PC-9 (cell line): ENCODE measurements at regions not wholly inside any gene's neighbourhood (a gene's known extent, or its start where the extent isn't known, plus 50 kb on each side); places are given as distances from the start of the nearest gene placed in this dataset.

ENCODE experiments used
- BruUV-seq: library from RNA; stranded (reverse); fragments of 400-500 nt; replicated peaks from 2 replicates; lab custom pipeline; 2021; lab: Mats Ljungman, UMichigan
- CTCF ChIA-PET: fragments of 300-600 bp; sonication (Branson Sonifier 250); formaldehyde crosslinking; loops from one replicate; lab custom pipeline; 2022; ENCODE audit warnings: antibody characterized with exemption; lab: Charles Lee
- POLR2A ChIA-PET: fragments of 300-600 bp; sonication (Branson Sonifier 250); formaldehyde crosslinking; loops from one replicate; lab custom pipeline; 2022; ENCODE audit warnings: antibody characterized with exemption; ENCODE audit not compliant: unreplicated experiment; lab: Charles Lee
- DNase-seq, 2 experiments: peaks; one replicate each; pipeline versions ENCODE4 v3.0.0 to v3.0.0-alpha.2; 2015 to 2022; ENCODE audit warnings: mixed read lengths in 1 of 2
- H2AFZ ChIP-seq: fragments of 200-600 bp; sonication (generic); 2 replicates; pipeline ENCODE4 v1.8.1; 2017; ENCODE audit warnings: antibody characterized with exemption
- H3F3A ChIP-seq: fragments of 200-600 bp; sonication (generic); 2 replicates; pipeline ENCODE4 v1.8.1; 2017; ENCODE audit warnings: antibody characterized with exemption, mild to moderate bottlenecking, low read depth; ENCODE audit not compliant: insufficient read depth
- H3K27ac ChIP-seq: fragments of 200-600 bp; sonication (generic); 2 replicates; pipeline ENCODE4 v1.6.1; 2016; ENCODE audit warnings: mixed run types
- H3K27me3 ChIP-seq: fragments of 200-600 bp; sonication (generic); 2 replicates; pipeline ENCODE4 v1.6.1; 2016; ENCODE audit warnings: low read depth, mixed run types; ENCODE audit not compliant: insufficient read depth
- H3K36me3 ChIP-seq: fragments of 200-600 bp; sonication (generic); 2 replicates; pipeline ENCODE4 v1.6.1; 2016; ENCODE audit warnings: low read depth, mixed run types
- H3K4me1 ChIP-seq: fragments of 200-600 bp; sonication (generic); replicated peaks from 2 replicates; pipeline ENCODE4 v1.6.1; 2016; ENCODE audit warnings: mixed run types; ENCODE audit not compliant: insufficient read depth
- H3K4me2 ChIP-seq: fragments of 200-600 bp; sonication (generic); 2 replicates; pipeline ENCODE4 v1.6.1; 2017; ENCODE audit warnings: mixed run types
- H3K4me3 ChIP-seq: fragments of 200-600 bp; sonication (generic); 2 replicates; pipeline ENCODE4 v1.6.1; 2016; ENCODE audit warnings: mixed run types
- H3K79me2 ChIP-seq: fragments of 200-600 bp; sonication (generic); 2 replicates; pipeline ENCODE4 v1.6.1; 2017; ENCODE audit warnings: low read depth, mixed run types
- H3K9me2 ChIP-seq: fragments of 200-600 bp; sonication (generic); 2 replicates; pipeline ENCODE4 v1.8.1; 2017; ENCODE audit warnings: mild to moderate bottlenecking; ENCODE audit not compliant: insufficient read depth
- H3K9me3 ChIP-seq: fragments of 200-600 bp; sonication (generic); 2 replicates; pipeline ENCODE4 v1.8.1; 2016; ENCODE audit warnings: low read depth; ENCODE audit not compliant: insufficient read depth
- H4K20me1 ChIP-seq: fragments of 200-600 bp; sonication (generic); 2 replicates; pipeline ENCODE4 v1.8.1; 2017; ENCODE audit not compliant: insufficient read depth
- CTCF ChIP-seq: fragments of 200-600 bp; sonication (generic); conservative IDR thresholded peaks from 2 replicates; pipeline ENCODE4 v1.6.1; 2017; ENCODE audit warnings: mixed run types, antibody characterized with exemption, mild to moderate bottlenecking, moderate library complexity
- EZH2 ChIP-seq: fragments of 200-600 bp; sonication (generic); IDR thresholded peaks from 2 replicates; pipeline ENCODE4 v1.8.0; 2017; ENCODE audit warnings: antibody characterized with exemption, low read depth
- intact Hi-C: fragments of 100-400 bp; cut with micrococcal nuclease; formaldehyde crosslinking; loops from one replicate; pipeline ENCODE4 v1.10.0; 2022; ENCODE audit not compliant: unreplicated experiment

DNA sequence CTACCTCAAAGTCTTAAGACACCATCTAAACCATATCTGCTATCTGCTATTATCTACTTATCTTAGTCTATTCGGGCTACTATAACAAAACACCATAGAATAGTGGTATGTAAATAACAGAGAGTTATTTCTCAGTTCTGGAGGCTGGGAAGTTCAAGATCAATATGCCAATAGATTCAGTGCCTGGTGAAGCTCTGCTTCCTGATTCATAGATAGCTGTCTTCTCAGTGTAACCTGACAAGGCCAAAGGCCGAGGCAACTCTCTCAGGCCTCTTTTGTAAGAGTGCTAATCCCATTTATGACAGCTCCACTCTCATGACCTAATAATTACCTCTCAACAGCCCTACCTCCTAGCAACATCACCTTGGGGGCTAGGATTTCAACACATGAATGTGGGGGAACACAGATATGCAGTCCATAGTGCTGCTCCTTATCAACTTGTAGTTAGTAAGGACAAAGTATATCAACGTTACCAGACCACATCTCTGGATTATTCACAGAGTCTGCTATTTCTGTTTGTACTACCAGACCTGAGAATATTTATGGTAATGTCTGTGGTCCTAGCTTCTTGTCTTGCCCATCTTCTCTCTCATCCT lies 297.8 kb downstream of the FOXG1 start:
- CTCF ChIA-PET, result no interaction called here

DNA sequence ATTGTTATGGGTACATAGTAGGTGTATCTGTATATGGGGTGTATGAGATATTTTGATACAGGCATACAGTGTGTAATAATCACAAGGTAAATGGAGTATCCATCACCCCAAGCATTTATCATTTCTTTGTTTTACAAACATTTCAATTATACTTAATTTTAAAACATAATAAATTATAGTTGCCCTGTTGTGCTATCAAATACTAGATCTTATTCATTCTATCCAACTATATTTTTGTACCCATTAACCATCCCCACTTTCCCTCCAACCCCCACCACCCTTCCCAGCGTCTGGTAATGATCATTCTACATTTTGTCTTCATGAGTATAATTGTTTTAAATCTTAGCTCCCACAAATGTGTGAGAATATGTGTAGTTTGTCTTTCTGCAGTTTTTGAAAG lies 302.6 kb downstream of the FOXG1 start:
- no peaks in the 10 kb centered on the region for H3K79me2 ChIP-seq
- no peaks in the 10 kb centered on the region for H3K27me3 ChIP-seq
- no peak overlapping the region for H3K4me3 ChIP-seq
- H3K4me1 ChIP-seq, result no peaks in the 10 kb centered on the region
- H3F3A ChIP-seq, result no peaks in the 10 kb centered on the region
- H3K36me3 ChIP-seq, result no peaks in the 10 kb centered on the region
- TF ChIP-seq EZH2 (no peak), CTCF (no peak)
- BruUV-seq, result no TSS peak
- H4K20me1 ChIP-seq, result no peaks in the 10 kb centered on the region
- no peak overlapping the region for H3K27ac ChIP-seq
- no peaks in the 10 kb centered on the region for H3K9me2 ChIP-seq
- POLR2A ChIA-PET, result no interaction called here
- no peak overlapping the region for H3K4me2 ChIP-seq
- no peak for DNase-seq
- no peaks in the 10 kb centered on the region for H3K9me3 ChIP-seq
- CTCF ChIA-PET, result no interaction called here
- H2AFZ ChIP-seq, result no peak overlapping the region
- intact Hi-C loops, result no loop called here

More for the DNA sequence above, 297.8 kb downstream of the FOXG1 start:
- intact Hi-C loops, result no loop called here
- Histone ChIP-seq H3K27ac (no peak overlapping the region), H4K20me1 (no peaks in the 10 kb centered on the region), H3F3A (no peaks in the 10 kb centered on the region), H3K79me2 (no peaks in the 10 kb centered on the region), H3K4me1 (no peaks in the 10 kb centered on the region), H3K9me2 (no peaks in the 10 kb centered on the region), H2AFZ (no peak overlapping the region), H3K4me2 (no peak overlapping the region), H3K36me3 (no peaks in the 10 kb centered on the region), H3K4me3 (no peak overlapping the region), H3K9me3 (no peaks in the 10 kb centered on the region), H3K27me3 (no peaks in the 10 kb centered on the region)
- POLR2A ChIA-PET, result no interaction called here
- no TSS peak for BruUV-seq
- no peak for DNase-seq
- TF ChIP-seq CTCF (no peak), EZH2 (no peak)

- Histone ChIP-seq H3K36me3 (no peaks in the 10 kb centered on the region), H3K4me1 (no peaks in the 10 kb centered on the region), H3K4me2 (no peak overlapping the region), H3K79me2 (no peaks in the 10 kb centered on the region), H4K20me1 (no peaks in the 10 kb centered on the region), H3K4me3 (no peak overlapping the region), H3F3A (no peaks in the 10 kb centered on the region), H2AFZ (no peak overlapping the region), H3K9me3 (no peaks in the 10 kb centered on the region), H3K27ac (no peak overlapping the region), H3K9me2 (no peaks in the 10 kb centered on the region), H3K27me3 (no peaks in the 10 kb centered on the region)
- POLR2A ChIA-PET, result no interaction called here
- no TSS peak for BruUV-seq
- intact Hi-C loops, result no loop called here
- CTCF ChIA-PET, result no interaction called here
- DNase-seq, result no peak
- TF ChIP-seq CTCF, result no peak
- TF ChIP-seq EZH2, result no peak
Observed at GRCh38 chr14:29075761-29076160, 309.2 kb downstream of the FOXG1 start.
